ENCODE measurements at regions not wholly inside any gene's neighbourhood (a gene's known extent, or its start where the extent isn't known, plus 50 kb on each side); places are given as distances from the start of the nearest gene placed in this dataset.

DNA sequence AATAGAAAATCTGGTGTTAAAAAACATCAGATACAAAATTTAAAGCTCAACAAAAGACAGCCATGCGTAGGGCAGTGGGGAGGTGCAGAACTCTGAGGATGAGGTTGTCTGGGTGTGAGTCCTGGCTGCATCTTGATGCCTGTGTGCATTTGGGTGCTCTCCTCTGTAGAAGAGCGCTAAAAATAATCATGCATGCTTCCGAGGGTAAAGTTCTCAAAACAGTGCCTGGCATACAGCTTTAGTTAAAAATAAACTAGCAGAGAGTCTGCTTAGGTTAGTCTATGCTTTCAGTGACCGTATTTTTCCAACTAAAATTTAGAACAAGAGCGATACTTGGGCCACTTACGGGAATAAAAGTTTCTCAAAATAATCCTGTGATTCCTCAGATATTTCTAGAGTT is 55.5 kb upstream of the SPATA31C2 start:
- H3K27me3 Mint-ChIP-seq: peaks cover 36% of the 10 kb centered on the region
- H3K4me1 Mint-ChIP-seq (ENCODE audit: low read depth): no peaks in the 10 kb centered on the region
- no peak overlapping the region for H3K27ac Mint-ChIP-seq
- no peaks in the 10 kb centered on the region for H3K36me3 Mint-ChIP-seq (ENCODE audit: low read depth)
- TF ChIP-seq, protein P1, sequence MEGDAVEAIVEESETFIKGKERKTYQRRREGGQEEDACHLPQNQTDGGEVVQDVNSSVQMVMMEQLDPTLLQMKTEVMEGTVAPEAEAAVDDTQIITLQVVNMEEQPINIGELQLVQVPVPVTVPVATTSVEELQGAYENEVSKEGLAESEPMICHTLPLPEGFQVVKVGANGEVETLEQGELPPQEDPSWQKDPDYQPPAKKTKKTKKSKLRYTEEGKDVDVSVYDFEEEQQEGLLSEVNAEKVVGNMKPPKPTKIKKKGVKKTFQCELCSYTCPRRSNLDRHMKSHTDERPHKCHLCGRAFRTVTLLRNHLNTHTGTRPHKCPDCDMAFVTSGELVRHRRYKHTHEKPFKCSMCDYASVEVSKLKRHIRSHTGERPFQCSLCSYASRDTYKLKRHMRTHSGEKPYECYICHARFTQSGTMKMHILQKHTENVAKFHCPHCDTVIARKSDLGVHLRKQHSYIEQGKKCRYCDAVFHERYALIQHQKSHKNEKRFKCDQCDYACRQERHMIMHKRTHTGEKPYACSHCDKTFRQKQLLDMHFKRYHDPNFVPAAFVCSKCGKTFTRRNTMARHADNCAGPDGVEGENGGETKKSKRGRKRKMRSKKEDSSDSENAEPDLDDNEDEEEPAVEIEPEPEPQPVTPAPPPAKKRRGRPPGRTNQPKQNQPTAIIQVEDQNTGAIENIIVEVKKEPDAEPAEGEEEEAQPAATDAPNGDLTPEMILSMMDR (IDR thresholded peaks at IDR 0.05): no peak
- H3K9me3 ChIP-seq (ENCODE audit: control insufficient read depth in 1 of 2, insufficient read depth in 1 of 2, low read length in 2 of 2): peaks cover 0 to under 1% of the 10 kb centered on the region in 2 experiments
- no peaks in the 10 kb centered on the region for H3K36me3 ChIP-seq (ENCODE audit: insufficient read depth, low read length)
- H3K27ac ChIP-seq (ENCODE audit: low read depth in 1 of 2, low read length in 2 of 2): no peak overlapping the region
- intact Hi-C loops (cut with DNase I, micrococcal nuclease): no loop called here
- ATAC-seq (ENCODE audit: poor library complexity): no peak
- no peak overlapping the region for H3K4me3 ChIP-seq (ENCODE audit: low read length)
- peaks cover 0 to 11% of the 10 kb centered on the region in 2 experiments for H3K27me3 ChIP-seq (ENCODE audit: control insufficient read depth in 1 of 2, insufficient read depth in 2 of 2, low read length in 2 of 2)
- POLR2A ChIA-PET: no interaction called here
- no peak for DNase-seq
- H3K4me1 ChIP-seq (ENCODE audit: insufficient read depth, low read length): no peaks in the 10 kb centered on the region
- no peak overlapping the region for H3K4me3 Mint-ChIP-seq
- CTCF ChIA-PET: no interaction called here
- H3K9me3 Mint-ChIP-seq: no peaks in the 10 kb centered on the region

DNA sequence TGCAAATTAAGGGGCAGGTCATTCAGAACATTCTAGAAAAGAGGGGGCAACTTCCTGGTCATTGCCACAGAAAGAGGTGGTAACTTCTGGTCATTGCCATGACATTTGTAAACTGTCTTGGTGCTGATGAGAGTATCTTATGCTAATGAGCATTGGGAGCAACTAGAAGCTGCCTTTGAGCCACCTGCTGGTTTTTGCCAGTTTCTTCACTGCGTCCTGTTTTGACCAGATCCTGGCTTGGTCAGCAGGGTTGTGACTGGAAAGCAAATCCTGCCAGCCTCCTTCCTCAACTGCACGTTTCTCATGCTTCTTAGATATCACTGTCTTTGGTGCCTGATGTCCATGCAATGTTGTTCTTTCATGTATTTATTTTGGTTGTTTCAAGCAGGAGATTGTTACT is 53.2 kb upstream of the SPATA31C2 start:
- ATAC-seq (ENCODE audit: poor library complexity) (no peak), DNase-seq (no peak)
- peaks cover 27% of the 10 kb centered on the region for H3K27me3 Mint-ChIP-seq
- H3K4me1 Mint-ChIP-seq (ENCODE audit: low read depth): no peaks in the 10 kb centered on the region
- Histone ChIP-seq H3K4me1 (ENCODE audit: insufficient read depth, low read length) (no peaks in the 10 kb centered on the region), H3K9me3 (ENCODE audit: control insufficient read depth in 1 of 2, insufficient read depth in 1 of 2, low read length in 2 of 2) (peaks cover 0 to 3% of the 10 kb centered on the region in 2 experiments), H3K4me3 (ENCODE audit: low read length) (no peak overlapping the region), H3K36me3 (ENCODE audit: insufficient read depth, low read length) (no peaks in the 10 kb centered on the region), H3K27me3 (ENCODE audit: control insufficient read depth in 1 of 2, insufficient read depth in 2 of 2, low read length in 2 of 2) (peaks cover 0 to 11% of the 10 kb centered on the region in 2 experiments), H3K27ac (ENCODE audit: low read depth in 1 of 2, low read length in 2 of 2) (no peak overlapping the region)
- ChIA-PET POLR2A (no interaction called here), CTCF (interaction anchor here (0.5 kb wide), 1 partner anchor 95 kb away, joined by 3 read pairs; no protein-coding TSS in a partner anchor)
- H3K9me3 Mint-ChIP-seq: no peaks in the 10 kb centered on the region
- TF ChIP-seq, protein P1 (IDR thresholded peaks at IDR 0.05): no peak
- intact Hi-C loops (cut with DNase I, micrococcal nuclease): no loop called here
- H3K36me3 Mint-ChIP-seq (ENCODE audit: low read depth): no peaks in the 10 kb centered on the region
- no peak overlapping the region for H3K27ac Mint-ChIP-seq
- H3K4me3 Mint-ChIP-seq: no peak overlapping the region

DNA sequence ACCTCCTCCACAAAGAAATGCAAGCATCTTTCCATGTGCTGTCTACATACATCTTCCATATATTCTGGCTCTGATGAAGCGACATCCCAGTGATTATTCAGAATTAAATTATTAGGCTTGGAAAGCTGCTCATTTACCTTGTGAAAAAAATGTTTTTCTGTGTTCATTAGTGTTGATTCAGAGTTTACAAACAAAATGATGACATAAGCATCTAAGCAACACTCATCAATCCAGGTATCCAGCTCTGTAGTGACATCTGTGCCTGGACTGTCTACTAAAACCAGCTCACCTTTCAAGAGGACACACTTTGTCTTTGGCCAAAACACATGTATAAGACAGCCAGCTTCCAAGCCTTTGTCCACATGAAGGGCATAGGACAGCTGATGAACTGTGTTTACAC is 51.1 kb upstream of the SPATA31C2 start:
- TF ChIP-seq, protein P1 (IDR thresholded peaks at IDR 0.05): no peak
- H3K36me3 Mint-ChIP-seq (ENCODE audit: low read depth): no peaks in the 10 kb centered on the region
- no peaks in the 10 kb centered on the region for H3K4me1 Mint-ChIP-seq (ENCODE audit: low read depth)
- peaks cover 0 to 3% of the 10 kb centered on the region in 2 experiments for H3K9me3 ChIP-seq (ENCODE audit: control insufficient read depth in 1 of 2, insufficient read depth in 1 of 2, low read length in 2 of 2)
- H3K27me3 ChIP-seq (ENCODE audit: control insufficient read depth in 1 of 2, insufficient read depth in 2 of 2, low read length in 2 of 2): peaks cover 2 to 4% of the 10 kb centered on the region in 2 experiments
- no peak overlapping the region for H3K27ac Mint-ChIP-seq
- intact Hi-C loops (cut with DNase I, micrococcal nuclease): no loop called here
- H3K36me3 ChIP-seq (ENCODE audit: insufficient read depth, low read length): no peaks in the 10 kb centered on the region
- no peak overlapping the region for H3K4me3 Mint-ChIP-seq
- POLR2A ChIA-PET: no interaction called here
- no peak for ATAC-seq (ENCODE audit: poor library complexity)
- CTCF ChIA-PET: no interaction called here
- peaks cover 25% of the 10 kb centered on the region for H3K27me3 Mint-ChIP-seq
- H3K27ac ChIP-seq (ENCODE audit: low read depth in 1 of 2, low read length in 2 of 2): no peak overlapping the region
- H3K4me1 ChIP-seq (ENCODE audit: insufficient read depth, low read length): no peaks in the 10 kb centered on the region
- no peak for DNase-seq
- no peaks in the 10 kb centered on the region for H3K9me3 Mint-ChIP-seq
- H3K4me3 ChIP-seq (ENCODE audit: low read length): no peak overlapping the region
